ENCODE measurements at regions not wholly inside any gene's neighbourhood (a gene's known extent, or its start where the extent isn't known, plus 50 kb on each side); places are given as distances from the start of the nearest gene placed in this dataset.

- Histone ChIP-seq H3K4me1 (ENCODE audit: control insufficient read depth, insufficient read depth, low read length) (no peaks in the 10 kb centered on the region), H3K27me3 (ENCODE audit: control insufficient read depth, insufficient read depth, low read length, poor library complexity, severe bottlenecking) (no peaks in the 10 kb centered on the region), H3K27ac (ENCODE audit: low read depth, low read length) (no peak overlapping the region), H3K9me3 (ENCODE audit: control insufficient read depth, low read length) (no peaks in the 10 kb centered on the region), H3K36me3 (ENCODE audit: control insufficient read depth, insufficient read depth, low read length) (no peaks in the 10 kb centered on the region), H3K9ac (ENCODE audit: extremely low read depth, low read length, poor library complexity, severe bottlenecking) (no peak overlapping the region), H3K4me3 (ENCODE audit: low read length) (no peak overlapping the region)
- Mint-ChIP-seq H3K27me3 (ENCODE audit: insufficient read depth) (no peaks in the 10 kb centered on the region), H3K9me3 (peaks cover 5% of the 10 kb centered on the region), H3K36me3 (ENCODE audit: low read depth) (no peaks in the 10 kb centered on the region), H3K4me1 (no peaks in the 10 kb centered on the region), H3K4me3 (no peak overlapping the region), H3K27ac (no peak overlapping the region)
- WGBS, 2 experiments (ENCODE audit: insufficient coverage in 1 of 2, insufficient read length in 1 of 2): 97% methylated on average over 3 of the region's 4 CpGs; no CpG with 5 or more reads in 1 of the 2 experiments
- DNase-seq: no peak
- TF ChIP-seq CTCF (conservative IDR thresholded peaks at IDR 0.05): no peak
Observed at GRCh38 chr3:110015231-110015963, 678.1 kb upstream of the DPPA4 start.

- Mint-ChIP-seq H3K4me3 (no peak overlapping the region), H3K27ac (no peak overlapping the region)
Observed at GRCh38 chr3:110016235-110016815, 679.0 kb upstream of the DPPA4 start.

GRCh38 chr3:110017304-110017703 lies 680.0 kb upstream of the DPPA4 start:
- TF ChIP-seq CTCF (conservative IDR thresholded peaks at IDR 0.05): no peak
- Histone ChIP-seq H3K4me1 (ENCODE audit: control insufficient read depth, insufficient read depth, low read length) (no peaks in the 10 kb centered on the region), H3K9ac (ENCODE audit: extremely low read depth, low read length, poor library complexity, severe bottlenecking) (no peak overlapping the region), H3K9me3 (ENCODE audit: control insufficient read depth, low read length) (no peaks in the 10 kb centered on the region), H3K36me3 (ENCODE audit: control insufficient read depth, insufficient read depth, low read length) (no peaks in the 10 kb centered on the region), H3K4me3 (ENCODE audit: low read length) (no peak overlapping the region), H3K27me3 (ENCODE audit: control insufficient read depth, insufficient read depth, low read length, poor library complexity, severe bottlenecking) (no peaks in the 10 kb centered on the region), H3K27ac (ENCODE audit: low read depth, low read length) (no peak overlapping the region)
- Mint-ChIP-seq H3K9me3 (peaks cover 5% of the 10 kb centered on the region), H3K27ac (no peak overlapping the region), H3K27me3 (ENCODE audit: insufficient read depth) (no peaks in the 10 kb centered on the region), H3K4me3 (no peak overlapping the region), H3K4me1 (no peaks in the 10 kb centered on the region), H3K36me3 (ENCODE audit: low read depth) (no peaks in the 10 kb centered on the region)
- DNase-seq: no peak

More at GRCh38 chr3:110016235-110016815, 679.0 kb upstream of the DPPA4 start:
- 82 to 92% methylated on average over 3 of the region's 3 CpGs for WGBS, 2 experiments (ENCODE audit: insufficient coverage in 1 of 2, insufficient read length in 1 of 2)
- peaks cover 5% of the 10 kb centered on the region for H3K9me3 Mint-ChIP-seq
- Histone ChIP-seq H3K4me3 (ENCODE audit: low read length) (no peak overlapping the region), H3K9me3 (ENCODE audit: control insufficient read depth, low read length) (no peaks in the 10 kb centered on the region), H3K4me1 (ENCODE audit: control insufficient read depth, insufficient read depth, low read length) (no peaks in the 10 kb centered on the region), H3K27ac (ENCODE audit: low read depth, low read length) (no peak overlapping the region), H3K27me3 (ENCODE audit: control insufficient read depth, insufficient read depth, low read length, poor library complexity, severe bottlenecking) (no peaks in the 10 kb centered on the region), H3K36me3 (ENCODE audit: control insufficient read depth, insufficient read depth, low read length) (no peaks in the 10 kb centered on the region), H3K9ac (ENCODE audit: extremely low read depth, low read length, poor library complexity, severe bottlenecking) (no peak overlapping the region)
- H3K36me3 Mint-ChIP-seq (ENCODE audit: low read depth): no peaks in the 10 kb centered on the region
- no peak for DNase-seq
- no peaks in the 10 kb centered on the region for H3K4me1 Mint-ChIP-seq
- no peak for TF ChIP-seq CTCF (conservative IDR thresholded peaks at IDR 0.05)
- no peaks in the 10 kb centered on the region for H3K27me3 Mint-ChIP-seq (ENCODE audit: insufficient read depth)

Measured in endodermal cell (in vitro differentiated cells).